GM12878 (cell line): ENCODE measurements at regions not wholly inside any gene's neighbourhood (a gene's known extent, or its start where the extent isn't known, plus 50 kb on each side); places are given as distances from the start of the nearest gene placed in this dataset.

ENCODE experiments used
- BMI1 ChIP-seq: fragments of 450-650 bp; IDR thresholded peaks from 2 replicates; pipeline ENCODE4 v1.6.1; 2016; ENCODE audit warnings: mild to moderate bottlenecking, moderate library complexity, borderline replicate concordance
- ETV6 ChIP-seq, 2 experiments: fragments of 450-650 bp in 1 of 2; IDR thresholded peaks in 1 of 2; conservative IDR thresholded peaks in 1 of 2; 2 replicates each; pipeline ENCODE4 v1.6.1; 2014; ENCODE audit warnings: antibody characterized with exemption in 1 of 2, borderline replicate concordance in 1 of 2, low read depth in 1 of 2, mild to moderate bottlenecking in 1 of 2, moderate library complexity in 1 of 2
- HDGF ChIP-seq: fragments of 450-650 bp; IDR thresholded peaks from 2 replicates; pipeline ENCODE4 v1.6.1; 2016; ENCODE audit warnings: antibody characterized with exemption
- KAT2A ChIP-seq: conservative IDR thresholded peaks from 2 replicates; pipeline ENCODE4 v1.6.1; 2011; ENCODE audit warnings: low read depth, low read length; ENCODE audit not compliant: control insufficient read depth
- MEF2A ChIP-seq: IDR thresholded peaks from 2 replicates; pipeline ENCODE4 v1.6.1; 2011; ENCODE audit warnings: low read depth, mild to moderate bottlenecking, low read length, moderate library complexity; ENCODE audit not compliant: insufficient read depth
- POLR2AphosphoS2 ChIP-seq: IDR thresholded peaks from 2 replicates; pipeline ENCODE4 v1.6.1; 2011; ENCODE audit warnings: low read depth, mild to moderate bottlenecking, low read length, improper control_type of control experiment, moderate library complexity
- RFX5 ChIP-seq: IDR thresholded peaks from 2 replicates; pipeline ENCODE4 v1.6.1; 2011; ENCODE audit warnings: low read depth, low read length, improper control_type of control experiment
- SMC3 ChIP-seq: IDR thresholded peaks from 2 replicates; pipeline ENCODE4 v1.6.1; 2011; ENCODE audit warnings: low read length, improper control_type of control experiment, borderline replicate concordance
- SUPT20H ChIP-seq: IDR thresholded peaks from 2 replicates; pipeline ENCODE4 v1.6.1; 2011; ENCODE audit warnings: low read depth, mild to moderate bottlenecking, low read length, moderate library complexity, borderline replicate concordance; ENCODE audit not compliant: control insufficient read depth
- TBL1XR1 ChIP-seq: IDR thresholded peaks from 2 replicates; pipeline ENCODE4 v1.6.1; 2012; ENCODE audit warnings: low read depth, low read length, improper control_type of control experiment
- TCF12 ChIP-seq: IDR thresholded peaks from 2 replicates; pipeline ENCODE4 v1.6.1; 2011; ENCODE audit warnings: low read depth, mild to moderate bottlenecking, low read length
- TF ChIP-seq, protein P1 (sequence below): fragments of 450-650 bp; formaldehyde crosslinking; IDR thresholded peaks from 2 replicates; pipeline ENCODE4 v1.4.0; 2020; ENCODE audit warnings: mild to moderate bottlenecking, moderate library complexity
- TF ChIP-seq, protein P2 (sequence below): fragments of 450-650 bp; IDR thresholded peaks from 2 replicates; pipeline ENCODE4 v1.6.1; 2018; ENCODE audit warnings: mild to moderate bottlenecking, low read depth, moderate library complexity; ENCODE audit not compliant: partially characterized antibody

DNA sequence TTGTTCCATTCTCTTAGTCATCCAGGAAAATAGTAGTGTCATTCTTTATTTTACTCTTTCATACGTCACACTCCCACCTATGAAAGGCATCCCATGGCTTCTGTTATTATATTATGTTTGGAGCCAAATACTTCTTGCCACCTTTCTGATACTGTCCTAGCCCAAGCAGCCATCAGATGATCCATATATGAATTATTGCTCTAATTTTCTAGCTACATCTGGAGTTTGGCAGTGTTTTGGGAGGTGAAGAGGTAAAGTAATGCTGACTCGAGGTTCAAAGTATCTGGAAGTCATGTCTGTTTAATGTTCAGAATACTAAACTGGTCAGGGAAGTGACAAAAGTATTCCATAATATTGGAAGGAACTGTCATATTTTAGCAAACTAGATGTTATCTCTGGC lies 362.5 kb downstream of the GPR37 start (continued):
- TF ChIP-seq TBL1XR1 (no peak), SMC3 (no peak), MEF2A (no peak), ETV6 (conservative IDR thresholded peaks at IDR 0.05 in 1 of 2, IDR thresholded peaks at IDR 0.05 in 1 of 2; ENCODE audit: borderline replicate concordance in 1 of 2, low read depth in 1 of 2) (no peak), RFX5 (no peak), TCF12 (no peak), POLR2AphosphoS2 (no peak), KAT2A (no peak), SUPT20H (no peak), HDGF (no peak), BMI1 (no peak)
- TF ChIP-seq, protein P1, sequence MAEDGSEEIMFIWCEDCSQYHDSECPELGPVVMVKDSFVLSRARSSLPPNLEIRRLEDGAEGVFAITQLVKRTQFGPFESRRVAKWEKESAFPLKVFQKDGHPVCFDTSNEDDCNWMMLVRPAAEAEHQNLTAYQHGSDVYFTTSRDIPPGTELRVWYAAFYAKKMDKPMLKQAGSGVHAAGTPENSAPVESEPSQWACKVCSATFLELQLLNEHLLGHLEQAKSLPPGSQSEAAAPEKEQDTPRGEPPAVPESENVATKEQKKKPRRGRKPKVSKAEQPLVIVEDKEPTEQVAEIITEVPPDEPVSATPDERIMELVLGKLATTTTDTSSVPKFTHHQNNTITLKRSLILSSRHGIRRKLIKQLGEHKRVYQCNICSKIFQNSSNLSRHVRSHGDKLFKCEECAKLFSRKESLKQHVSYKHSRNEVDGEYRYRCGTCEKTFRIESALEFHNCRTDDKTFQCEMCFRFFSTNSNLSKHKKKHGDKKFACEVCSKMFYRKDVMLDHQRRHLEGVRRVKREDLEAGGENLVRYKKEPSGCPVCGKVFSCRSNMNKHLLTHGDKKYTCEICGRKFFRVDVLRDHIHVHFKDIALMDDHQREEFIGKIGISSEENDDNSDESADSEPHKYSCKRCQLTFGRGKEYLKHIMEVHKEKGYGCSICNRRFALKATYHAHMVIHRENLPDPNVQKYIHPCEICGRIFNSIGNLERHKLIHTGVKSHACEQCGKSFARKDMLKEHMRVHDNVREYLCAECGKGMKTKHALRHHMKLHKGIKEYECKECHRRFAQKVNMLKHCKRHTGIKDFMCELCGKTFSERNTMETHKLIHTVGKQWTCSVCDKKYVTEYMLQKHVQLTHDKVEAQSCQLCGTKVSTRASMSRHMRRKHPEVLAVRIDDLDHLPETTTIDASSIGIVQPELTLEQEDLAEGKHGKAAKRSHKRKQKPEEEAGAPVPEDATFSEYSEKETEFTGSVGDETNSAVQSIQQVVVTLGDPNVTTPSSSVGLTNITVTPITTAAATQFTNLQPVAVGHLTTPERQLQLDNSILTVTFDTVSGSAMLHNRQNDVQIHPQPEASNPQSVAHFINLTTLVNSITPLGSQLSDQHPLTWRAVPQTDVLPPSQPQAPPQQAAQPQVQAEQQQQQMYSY = no peak
- TF ChIP-seq, protein P2, sequence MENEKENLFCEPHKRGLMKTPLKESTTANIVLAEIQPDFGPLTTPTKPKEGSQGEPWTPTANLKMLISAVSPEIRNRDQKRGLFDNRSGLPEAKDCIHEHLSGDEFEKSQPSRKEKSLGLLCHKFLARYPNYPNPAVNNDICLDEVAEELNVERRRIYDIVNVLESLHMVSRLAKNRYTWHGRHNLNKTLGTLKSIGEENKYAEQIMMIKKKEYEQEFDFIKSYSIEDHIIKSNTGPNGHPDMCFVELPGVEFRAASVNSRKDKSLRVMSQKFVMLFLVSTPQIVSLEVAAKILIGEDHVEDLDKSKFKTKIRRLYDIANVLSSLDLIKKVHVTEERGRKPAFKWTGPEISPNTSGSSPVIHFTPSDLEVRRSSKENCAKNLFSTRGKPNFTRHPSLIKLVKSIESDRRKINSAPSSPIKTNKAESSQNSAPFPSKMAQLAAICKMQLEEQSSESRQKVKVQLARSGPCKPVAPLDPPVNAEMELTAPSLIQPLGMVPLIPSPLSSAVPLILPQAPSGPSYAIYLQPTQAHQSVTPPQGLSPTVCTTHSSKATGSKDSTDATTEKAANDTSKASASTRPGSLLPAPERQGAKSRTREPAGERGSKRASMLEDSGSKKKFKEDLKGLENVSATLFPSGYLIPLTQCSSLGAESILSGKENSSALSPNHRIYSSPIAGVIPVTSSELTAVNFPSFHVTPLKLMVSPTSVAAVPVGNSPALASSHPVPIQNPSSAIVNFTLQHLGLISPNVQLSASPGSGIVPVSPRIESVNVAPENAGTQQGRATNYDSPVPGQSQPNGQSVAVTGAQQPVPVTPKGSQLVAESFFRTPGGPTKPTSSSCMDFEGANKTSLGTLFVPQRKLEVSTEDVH = no peak
